ENCODE measurements at regions not wholly inside any gene's neighbourhood (a gene's known extent, or its start where the extent isn't known, plus 50 kb on each side); places are given as distances from the start of the nearest gene placed in this dataset.

GRCh38 chr3:102133376-102133775 is 284.1 kb downstream of the NFKBIZ start:
- Mint-ChIP-seq H3K4me1 (peaks cover 6% of the 10 kb centered on the region), H3K27me3 (ENCODE audit: insufficient read depth) (no peaks in the 10 kb centered on the region), H3K4me3 (no peak overlapping the region), H3K9me3 (no peaks in the 10 kb centered on the region), H3K27ac (no peak overlapping the region), H3K36me3 (ENCODE audit: low read depth) (no peaks in the 10 kb centered on the region)
- Histone ChIP-seq H3K27ac (ENCODE audit: low read depth, low read length) (no peak overlapping the region), H3K4me3 (ENCODE audit: low read length) (no peak overlapping the region), H3K9me3 (ENCODE audit: control insufficient read depth, low read length) (no peaks in the 10 kb centered on the region), H3K36me3 (ENCODE audit: control insufficient read depth, insufficient read depth, low read length) (no peaks in the 10 kb centered on the region), H3K4me1 (ENCODE audit: control insufficient read depth, insufficient read depth, low read length) (no peaks in the 10 kb centered on the region), H3K27me3 (ENCODE audit: control insufficient read depth, insufficient read depth, low read length, poor library complexity, severe bottlenecking) (no peaks in the 10 kb centered on the region), H3K9ac (ENCODE audit: extremely low read depth, low read length, poor library complexity, severe bottlenecking) (no peak overlapping the region)
- TF ChIP-seq, protein P1, sequence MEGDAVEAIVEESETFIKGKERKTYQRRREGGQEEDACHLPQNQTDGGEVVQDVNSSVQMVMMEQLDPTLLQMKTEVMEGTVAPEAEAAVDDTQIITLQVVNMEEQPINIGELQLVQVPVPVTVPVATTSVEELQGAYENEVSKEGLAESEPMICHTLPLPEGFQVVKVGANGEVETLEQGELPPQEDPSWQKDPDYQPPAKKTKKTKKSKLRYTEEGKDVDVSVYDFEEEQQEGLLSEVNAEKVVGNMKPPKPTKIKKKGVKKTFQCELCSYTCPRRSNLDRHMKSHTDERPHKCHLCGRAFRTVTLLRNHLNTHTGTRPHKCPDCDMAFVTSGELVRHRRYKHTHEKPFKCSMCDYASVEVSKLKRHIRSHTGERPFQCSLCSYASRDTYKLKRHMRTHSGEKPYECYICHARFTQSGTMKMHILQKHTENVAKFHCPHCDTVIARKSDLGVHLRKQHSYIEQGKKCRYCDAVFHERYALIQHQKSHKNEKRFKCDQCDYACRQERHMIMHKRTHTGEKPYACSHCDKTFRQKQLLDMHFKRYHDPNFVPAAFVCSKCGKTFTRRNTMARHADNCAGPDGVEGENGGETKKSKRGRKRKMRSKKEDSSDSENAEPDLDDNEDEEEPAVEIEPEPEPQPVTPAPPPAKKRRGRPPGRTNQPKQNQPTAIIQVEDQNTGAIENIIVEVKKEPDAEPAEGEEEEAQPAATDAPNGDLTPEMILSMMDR (conservative IDR thresholded peaks at IDR 0.05) = no peak
- DNase-seq = no peak
- 94% methylated on average over 2 of the region's 2 CpGs; no CpG with 5 or more reads in 1 of the 2 experiments for WGBS, 2 experiments (ENCODE audit: insufficient coverage in 1 of 2, insufficient read length in 1 of 2)

GRCh38 chr3:102135316-102135715 is 286.0 kb downstream of the NFKBIZ start:
- Mint-ChIP-seq H3K4me1 (peaks cover 6% of the 10 kb centered on the region), H3K9me3 (no peaks in the 10 kb centered on the region), H3K36me3 (ENCODE audit: low read depth) (no peaks in the 10 kb centered on the region), H3K4me3 (no peak overlapping the region), H3K27ac (no peak overlapping the region), H3K27me3 (ENCODE audit: insufficient read depth) (no peaks in the 10 kb centered on the region)
- Histone ChIP-seq H3K9ac (ENCODE audit: extremely low read depth, low read length, poor library complexity, severe bottlenecking) (no peak overlapping the region), H3K4me3 (ENCODE audit: low read length) (no peak overlapping the region), H3K4me1 (ENCODE audit: control insufficient read depth, insufficient read depth, low read length) (no peaks in the 10 kb centered on the region), H3K27me3 (ENCODE audit: control insufficient read depth, insufficient read depth, low read length, poor library complexity, severe bottlenecking) (no peaks in the 10 kb centered on the region), H3K27ac (ENCODE audit: low read depth, low read length) (no peak overlapping the region), H3K36me3 (ENCODE audit: control insufficient read depth, insufficient read depth, low read length) (no peaks in the 10 kb centered on the region), H3K9me3 (ENCODE audit: control insufficient read depth, low read length) (no peaks in the 10 kb centered on the region)
- no peak for DNase-seq
- WGBS, 2 experiments (ENCODE audit: insufficient coverage in 1 of 2, insufficient read length in 1 of 2) = 89 to 90% methylated on average over 3 to 5 of the region's 5 CpGs
- TF ChIP-seq, protein P1 (conservative IDR thresholded peaks at IDR 0.05) = no peak

DNA sequence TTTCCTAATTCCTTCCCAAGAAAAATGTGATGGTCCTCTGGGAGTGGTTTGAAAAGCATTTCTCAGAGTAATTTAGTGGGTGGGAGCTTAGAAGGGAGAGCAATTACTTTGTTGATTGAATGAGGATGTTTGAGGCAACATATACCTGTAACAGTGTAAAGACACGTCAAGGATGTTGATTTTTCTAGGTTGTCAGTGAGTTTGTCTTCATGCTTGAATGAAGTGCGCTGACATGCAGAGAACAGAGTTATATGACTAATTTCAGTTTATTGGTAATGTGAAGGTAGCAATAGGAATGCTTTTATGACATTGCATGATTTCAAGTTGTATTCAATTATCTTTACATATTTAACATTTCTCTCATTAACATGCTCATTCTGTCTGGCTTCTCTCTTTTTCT is 286.9 kb downstream of the NFKBIZ start:
- no peaks in the 10 kb centered on the region for H3K36me3 ChIP-seq (ENCODE audit: control insufficient read depth, insufficient read depth, low read length)
- no peak for DNase-seq
- 85 to 100% methylated on average over 1 to 2 of the region's 2 CpGs for WGBS, 2 experiments (ENCODE audit: insufficient coverage in 1 of 2, insufficient read length in 1 of 2)
- H3K9me3 ChIP-seq (ENCODE audit: control insufficient read depth, low read length) = no peaks in the 10 kb centered on the region
- no peaks in the 10 kb centered on the region for H3K36me3 Mint-ChIP-seq (ENCODE audit: low read depth)
- H3K27ac ChIP-seq (ENCODE audit: low read depth, low read length) = no peak overlapping the region
- TF ChIP-seq, protein P1 (conservative IDR thresholded peaks at IDR 0.05) = no peak
- no peak overlapping the region for H3K9ac ChIP-seq (ENCODE audit: extremely low read depth, low read length, poor library complexity, severe bottlenecking)
- no peak overlapping the region for H3K4me3 Mint-ChIP-seq
- peaks cover under 1% of the 10 kb centered on the region for H3K4me1 Mint-ChIP-seq
- no peaks in the 10 kb centered on the region for H3K4me1 ChIP-seq (ENCODE audit: control insufficient read depth, insufficient read depth, low read length)
- no peak overlapping the region for H3K4me3 ChIP-seq (ENCODE audit: low read length)
- no peaks in the 10 kb centered on the region for H3K27me3 ChIP-seq (ENCODE audit: control insufficient read depth, insufficient read depth, low read length, poor library complexity, severe bottlenecking)
- H3K9me3 Mint-ChIP-seq = no peaks in the 10 kb centered on the region
- H3K27ac Mint-ChIP-seq = no peak overlapping the region
- H3K27me3 Mint-ChIP-seq (ENCODE audit: insufficient read depth) = no peaks in the 10 kb centered on the region

All from endodermal cell (in vitro differentiated cells).